K562 (cell line): ENCODE measurements at regions not wholly inside any gene's neighbourhood (a gene's known extent, or its start where the extent isn't known, plus 50 kb on each side); places are given as distances from the start of the nearest gene placed in this dataset.

ENCODE experiments used
- ATAC-seq: fragments of 200-7000 bp; cut with Tn5 transposase; 3 replicates; pipeline ENCODE4 v1.9.1; 2020; ENCODE audit warnings: moderate library complexity
- BruUV-seq: library from RNA; stranded (reverse); fragments of 400-500 nt; replicated peaks from 2 replicates; lab custom pipeline; 2021; lab: Mats Ljungman, UMichigan
- CTCF ChIA-PET: fragments of 300-600 bp; formaldehyde crosslinking; extraction: SDS; loops from one replicate; lab custom pipeline; 2021; ENCODE audit warnings: low intra/inter-chr PET ratio; lab: Yijun Ruan, JAX
- POLR2A ChIA-PET: fragments of 300-600, 350-650 bp; sonication (Branson Sonifier 250); formaldehyde crosslinking; extraction: SDS; loops from one replicate; lab custom pipeline; 2021; ENCODE audit warnings: antibody characterized with exemption, inconsistent platforms; lab: Yijun Ruan, JAX
- DNase-seq, 4 experiments: peaks; one replicate each; pipeline versions ENCODE4 v3.0.0 to v3.0.0-alpha.2; 2011 to 2018; ENCODE audit warnings: low spot score in 3 of 4, mixed read lengths in 3 of 4; ENCODE audit errors: extremely low read depth in 1 of 4
- FAIRE-seq: peaks from 2 replicates; lab custom pipeline; 2011; peaks lifted over from hg19 to GRCh38; lab: Jason Lieb, UNC
- H2AFZ ChIP-seq: 2 replicates; pipeline ENCODE4 v1.6.0; 2011; ENCODE audit warnings: low read depth, low read length, control low read depth, inconsistent platforms
- H3K27ac ChIP-seq: fragments of 200-600 bp; 3 replicates; pipeline ENCODE4 v1.8.0; 2011; ENCODE audit warnings: low read depth, mild to moderate bottlenecking, control low read depth, inconsistent platforms, low read length, moderate library complexity, mixed read lengths; ENCODE audit errors: extremely low read depth
- H3K27me3 ChIP-seq, 2 experiments: fragments of 300-600 bp in 1 of 2; 2 replicates in 1 of 2; 3 replicates in 1 of 2; pipeline versions ENCODE4 v1.6.0 to v1.8.0; 2011; ENCODE audit warnings: inconsistent platforms in 2 of 2, low read length in 2 of 2, mild to moderate bottlenecking in 1 of 2, mixed read lengths in 1 of 2, moderate library complexity in 1 of 2; ENCODE audit not compliant: control insufficient read depth in 2 of 2, insufficient read depth in 2 of 2
- H3K36me3 ChIP-seq: fragments of 300-600 bp; 3 replicates; pipeline ENCODE4 v1.8.0; 2011; ENCODE audit warnings: mild to moderate bottlenecking, low read length, inconsistent platforms; ENCODE audit not compliant: control insufficient read depth, insufficient read depth
- H3K4me1 ChIP-seq, 2 experiments: fragments of 200-600 bp in 1 of 2; replicated peaks in 1 of 2; 2 replicates in 1 of 2; 3 replicates in 1 of 2; pipeline versions ENCODE4 v1.5.1 to v1.8.0; 2011; ENCODE audit warnings: inconsistent platforms in 2 of 2, low read length in 2 of 2, mild to moderate bottlenecking in 1 of 2, mixed read lengths in 1 of 2, moderate library complexity in 1 of 2; ENCODE audit not compliant: control insufficient read depth in 2 of 2, insufficient read depth in 2 of 2
- H3K4me2 ChIP-seq: 2 replicates; pipeline ENCODE4 v1.6.1; 2011; ENCODE audit warnings: low read length, control low read depth, inconsistent platforms, mixed read lengths; ENCODE audit not compliant: insufficient read depth
- H3K4me3 ChIP-seq: fragments of 200-600 bp; sonication (generic), shearing (Covaris generic); 2 replicates; pipeline ENCODE4 v1.5.1; 2016; ENCODE audit warnings: control low read depth, inconsistent platforms
- H3K79me2 ChIP-seq: fragments of 200-600 bp; 3 replicates; pipeline ENCODE4 v1.8.0; 2011; ENCODE audit warnings: low read length, inconsistent platforms; ENCODE audit not compliant: control insufficient read depth, insufficient read depth
- H3K9ac ChIP-seq, 2 experiments: 2 replicates each; pipeline versions ENCODE4 v1.6.0 to v1.6.1; 2011; ENCODE audit warnings: low read depth in 2 of 2, low read length in 2 of 2, control low read depth in 1 of 2, inconsistent platforms in 1 of 2, mild to moderate bottlenecking in 1 of 2, mixed read lengths in 1 of 2; ENCODE audit not compliant: insufficient read depth in 1 of 2
- H3K9me1 ChIP-seq: one replicate; pipeline ENCODE4 v1.6.0; 2011; ENCODE audit warnings: inconsistent platforms, mild to moderate bottlenecking, low read length, moderate library complexity; ENCODE audit not compliant: control insufficient read depth, insufficient read depth
- H3K9me3 ChIP-seq: replicated peaks from 2 replicates; pipeline ENCODE4 v1.5.1; 2011; ENCODE audit warnings: low read depth, low read length, inconsistent platforms; ENCODE audit not compliant: control insufficient read depth, insufficient read depth
- H4K20me1 ChIP-seq: replicated peaks from 2 replicates; pipeline ENCODE4 v1.6.1; 2011; ENCODE audit warnings: low read length, inconsistent platforms, mixed read lengths; ENCODE audit not compliant: control insufficient read depth, insufficient read depth
- KLF13 ChIP-seq: fragments of 450-650 bp; IDR thresholded peaks from 2 replicates; pipeline ENCODE4 v1.6.1; 2016; ENCODE audit warnings: missing genetic modification characterization, low read depth, mild to moderate bottlenecking, missing compliant biosample characterization, moderate library complexity, borderline replicate concordance
- U2AF2 ChIP-seq: fragments of 200-400 bp; formaldehyde crosslinking; optimal IDR thresholded peaks from 2 replicates; pipeline ENCODE3; 2017; ENCODE audit warnings: low read depth, mild to moderate bottlenecking, low read length
- ZBTB17 ChIP-seq: fragments of 450-650 bp; formaldehyde crosslinking; IDR thresholded peaks from 2 replicates; pipeline ENCODE4 v1.4.0; 2020; ENCODE audit warnings: mild to moderate bottlenecking
- ZHX1 ChIP-seq: fragments of 150-350 bp; conservative IDR thresholded peaks from 2 replicates; pipeline ENCODE4 v1.6.1; 2014; ENCODE audit warnings: low read length
- ZNF124 ChIP-seq: sonication (generic); formaldehyde crosslinking; IDR thresholded peaks from 2 replicates; pipeline ENCODE4 v1.8.1; 2022; ENCODE audit warnings: missing genetic modification reagents
- ZNF197 ChIP-seq: fragments of 200-800 bp; sonication (Bioruptor generic); IDR thresholded peaks from 2 replicates; pipeline ENCODE4 v1.6.1; 2016; ENCODE audit warnings: low read depth, missing genetic modification characterization, missing compliant biosample characterization
- ZNF511 ChIP-seq: sonication (generic); formaldehyde crosslinking; IDR thresholded peaks from 2 replicates; pipeline ENCODE4 v1.8.0; 2022; ENCODE audit warnings: mild to moderate bottlenecking, missing genetic modification reagents
- WGBS: fragments of 100-300 bp; shearing (Covaris generic); methylation state at CpG from one replicate; pipeline ENCODE4 v1.1.6; 2016; ENCODE audit warnings: low coverage, mixed read lengths; ENCODE audit not compliant: insufficient coverage; ENCODE audit errors: missing lambda C conversion rate; 5-methylcytosine and 5-hydroxymethylcytosine counted together
- in situ Hi-C: fragments of 300-500 bp; cut with MboI; formaldehyde crosslinking; loops from 4 replicates; pipeline ENCODE4 v1.15.0; 2018; ENCODE audit warnings: inconsistent platforms, mixed read lengths
- intact Hi-C: fragments of 100-400 bp; cut with micrococcal nuclease; formaldehyde crosslinking; loops from 2 replicates; pipeline ENCODE4 v1.14.2; 2022
- TF ChIP-seq, protein P1 (sequence below): fragments of 250-450 bp; sonication (Bioruptor Pico); IDR thresholded peaks from 2 replicates; pipeline ENCODE4 v1.5.1; 2021; ENCODE audit warnings: mild to moderate bottlenecking

DNA sequence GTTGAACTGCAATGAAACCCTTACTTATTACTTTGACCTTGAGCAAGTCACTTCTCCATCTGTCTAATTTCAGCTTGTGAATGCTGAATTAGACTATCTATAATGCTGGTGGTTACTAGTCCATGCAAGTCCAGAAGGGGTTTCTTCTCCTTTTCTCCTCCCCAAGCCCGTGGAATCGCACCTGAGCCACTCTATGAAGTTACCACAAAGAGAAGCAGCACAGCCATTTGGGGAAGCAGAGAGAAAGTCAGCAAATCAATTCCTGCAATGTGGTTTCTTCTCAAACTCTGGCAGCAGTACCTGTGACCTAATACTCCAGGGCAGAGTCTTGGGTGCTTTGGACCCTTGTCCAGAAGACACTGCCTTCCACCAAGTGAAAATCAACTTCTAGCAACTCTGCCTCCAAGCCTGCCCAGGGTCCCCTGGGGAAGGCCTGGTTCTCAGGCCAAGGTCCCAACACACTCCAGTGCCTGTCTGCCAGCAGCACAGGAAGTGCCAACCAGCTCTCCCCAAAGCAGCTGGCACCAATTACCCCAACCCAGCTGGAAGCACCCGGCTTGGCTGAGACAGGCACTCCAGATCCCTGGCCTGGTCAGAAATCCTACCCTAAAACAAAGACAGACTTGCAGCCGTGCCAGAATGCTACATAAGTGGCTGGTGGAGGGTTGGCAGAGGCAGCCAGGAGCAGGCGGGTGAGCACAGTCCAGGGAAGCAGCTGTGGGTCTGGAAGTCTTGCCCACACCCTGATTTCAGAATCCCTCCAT is 200.3 kb downstream of the LSM5 start:
- no peaks in the 10 kb centered on the region for H3K9me3 ChIP-seq
- peaks cover 0 to 15% of the 10 kb centered on the region in 2 experiments; a peak in 2 of 5 replicates for H3K27me3 ChIP-seq
- H3K9ac ChIP-seq, result no peak overlapping the region
- H4K20me1 ChIP-seq, result no peaks in the 10 kb centered on the region
- H3K27ac ChIP-seq, result no peak overlapping the region
- no peak overlapping the region for H3K4me3 ChIP-seq
- intact Hi-C loops, result no loop called here
- DNase-seq (no peak), FAIRE-seq (no peak), ATAC-seq (no peak)
- WGBS, result 0% methylated on average over 5 of the region's 5 CpGs
- H3K9me1 ChIP-seq, result no peaks in the 10 kb centered on the region
- in situ Hi-C loops, result no loop called here
- no peaks in the 10 kb centered on the region for H3K36me3 ChIP-seq
- no peaks in the 10 kb centered on the region for H3K79me2 ChIP-seq
- no TSS peak for BruUV-seq
- no peak overlapping the region for H3K4me2 ChIP-seq
- TF ChIP-seq, protein P1, sequence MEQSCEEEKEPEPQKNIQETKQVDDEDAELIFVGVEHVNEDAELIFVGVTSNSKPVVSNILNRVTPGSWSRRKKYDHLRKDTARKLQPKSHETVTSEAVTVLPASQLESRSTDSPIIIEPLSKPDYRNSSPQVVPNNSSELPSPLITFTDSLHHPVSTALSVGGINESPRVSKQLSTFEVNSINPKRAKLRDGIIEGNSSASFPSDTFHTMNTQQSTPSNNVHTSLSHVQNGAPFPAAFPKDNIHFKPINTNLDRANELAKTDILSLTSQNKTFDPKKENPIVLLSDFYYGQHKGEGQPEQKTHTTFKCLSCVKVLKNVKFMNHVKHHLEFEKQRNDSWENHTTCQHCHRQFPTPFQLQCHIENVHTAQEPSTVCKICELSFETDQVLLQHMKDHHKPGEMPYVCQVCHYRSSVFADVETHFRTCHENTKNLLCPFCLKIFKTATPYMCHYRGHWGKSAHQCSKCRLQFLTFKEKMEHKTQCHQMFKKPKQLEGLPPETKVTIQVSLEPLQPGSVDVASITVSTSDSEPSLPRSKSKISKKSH (CRISPR knock-in tag), result no peak
- no peak for TF ChIP-seq KLF13
- H2AFZ ChIP-seq, result no peak overlapping the region
- POLR2A ChIA-PET, result interaction anchor here (1.3 kb wide), 1 partner anchor 15 kb away, joined by 3 read pairs; no protein-coding TSS in a partner anchor
- H3K4me1 ChIP-seq, result no peaks in the 10 kb centered on the region
- CTCF ChIA-PET, result no interaction called here

GRCh38 chr7:32285698-32286097 is 204.5 kb downstream of the LSM5 start:
- ATAC-seq (no peak), DNase-seq (no peak), FAIRE-seq (no peak)
- Histone ChIP-seq H3K9me3 (no peaks in the 10 kb centered on the region), H3K36me3 (no peaks in the 10 kb centered on the region), H3K27me3 (peaks cover 0 to 8% of the 10 kb centered on the region in 2 experiments; a peak in 2 of 5 replicates), H3K4me2 (no peak overlapping the region), H3K27ac (no peak overlapping the region), H3K9ac (no peak overlapping the region), H3K79me2 (no peaks in the 10 kb centered on the region), H4K20me1 (no peaks in the 10 kb centered on the region), H3K9me1 (no peaks in the 10 kb centered on the region), H3K4me3 (no peak overlapping the region), H2AFZ (no peak overlapping the region), H3K4me1 (no peaks in the 10 kb centered on the region)
- no TSS peak for BruUV-seq
- 0% methylated on average over 2 of the region's 2 CpGs for WGBS
- ChIA-PET CTCF (no interaction called here), POLR2A (no interaction called here)
- intact Hi-C loops (no loop called here), in situ Hi-C loops (no loop called here)
- TF ChIP-seq ZNF511 (CRISPR knock-in tag) (no peak), ZNF197 (CRISPR knock-in tag) (no peak), U2AF2 (no peak), ZHX1 (no peak), ZNF124 (CRISPR knock-in tag) (no peak), ZBTB17 (CRISPR knock-in tag) (no peak)
